ENCODE measurements at regions not wholly inside any gene's neighbourhood (a gene's known extent, or its start where the extent isn't known, plus 50 kb on each side); places are given as distances from the start of the nearest gene placed in this dataset.

GRCh38 chr3:178406206-178406605 lies 130.0 kb upstream of the KCNMB2 start:
- H3K4me3 ChIP-seq (ENCODE audit: low read length), result no peak overlapping the region
- no peaks in the 10 kb centered on the region for H4K20me1 ChIP-seq (ENCODE audit: insufficient read depth)
- no peaks in the 10 kb centered on the region for H3K9me3 ChIP-seq (ENCODE audit: low read length)
- no peaks in the 10 kb centered on the region for H3K9me2 ChIP-seq (ENCODE audit: insufficient read depth, low read length)
- no peak overlapping the region for H2AFZ ChIP-seq (ENCODE audit: low read depth, low read length)
- no peaks in the 10 kb centered on the region for H3K36me3 ChIP-seq (ENCODE audit: insufficient read depth, low read length)
- H3K27ac ChIP-seq (ENCODE audit: low read length), result no peak overlapping the region
- H3F3A ChIP-seq (ENCODE audit: insufficient read depth, low read length, poor library complexity, severe bottlenecking), result no peaks in the 10 kb centered on the region
- TF ChIP-seq MXI1 (conservative IDR thresholded peaks at IDR 0.05; ENCODE audit: poor library complexity, severe bottlenecking) (no peak), EP300 (conservative IDR thresholded peaks at IDR 0.05; ENCODE audit: poor library complexity, severe bottlenecking) (no peak), POLR2AphosphoS5 (IDR thresholded peaks at IDR 0.05) (no peak), EZH2 (IDR thresholded peaks at IDR 0.05; ENCODE audit: borderline replicate concordance, insufficient read depth, low read length, poor library complexity, severe bottlenecking) (no peak), SMC3 (conservative IDR thresholded peaks at IDR 0.05; ENCODE audit: poor library complexity) (no peak)
- TF ChIP-seq, protein P1, sequence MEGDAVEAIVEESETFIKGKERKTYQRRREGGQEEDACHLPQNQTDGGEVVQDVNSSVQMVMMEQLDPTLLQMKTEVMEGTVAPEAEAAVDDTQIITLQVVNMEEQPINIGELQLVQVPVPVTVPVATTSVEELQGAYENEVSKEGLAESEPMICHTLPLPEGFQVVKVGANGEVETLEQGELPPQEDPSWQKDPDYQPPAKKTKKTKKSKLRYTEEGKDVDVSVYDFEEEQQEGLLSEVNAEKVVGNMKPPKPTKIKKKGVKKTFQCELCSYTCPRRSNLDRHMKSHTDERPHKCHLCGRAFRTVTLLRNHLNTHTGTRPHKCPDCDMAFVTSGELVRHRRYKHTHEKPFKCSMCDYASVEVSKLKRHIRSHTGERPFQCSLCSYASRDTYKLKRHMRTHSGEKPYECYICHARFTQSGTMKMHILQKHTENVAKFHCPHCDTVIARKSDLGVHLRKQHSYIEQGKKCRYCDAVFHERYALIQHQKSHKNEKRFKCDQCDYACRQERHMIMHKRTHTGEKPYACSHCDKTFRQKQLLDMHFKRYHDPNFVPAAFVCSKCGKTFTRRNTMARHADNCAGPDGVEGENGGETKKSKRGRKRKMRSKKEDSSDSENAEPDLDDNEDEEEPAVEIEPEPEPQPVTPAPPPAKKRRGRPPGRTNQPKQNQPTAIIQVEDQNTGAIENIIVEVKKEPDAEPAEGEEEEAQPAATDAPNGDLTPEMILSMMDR (IDR thresholded peaks at IDR 0.05; ENCODE audit: poor library complexity, severe bottlenecking), result no peak
- H3K4me2 ChIP-seq (ENCODE audit: low read length), result no peak overlapping the region
- no peaks in the 10 kb centered on the region for H3K79me2 ChIP-seq (replicated peaks; ENCODE audit: insufficient read depth, low read length)
- no peak overlapping the region for H3K9ac ChIP-seq (ENCODE audit: low read length)
- no peaks in the 10 kb centered on the region for H3K27me3 ChIP-seq (ENCODE audit: insufficient read depth, low read depth, low read length)

- no peaks in the 10 kb centered on the region for H3F3A ChIP-seq (ENCODE audit: insufficient read depth, low read length, poor library complexity, severe bottlenecking)
- no peaks in the 10 kb centered on the region for H3K9me3 ChIP-seq (ENCODE audit: low read length)
- no peaks in the 10 kb centered on the region for H3K27me3 ChIP-seq (ENCODE audit: insufficient read depth, low read depth, low read length)
- H3K27ac ChIP-seq (ENCODE audit: low read length), result no peak overlapping the region
- H3K36me3 ChIP-seq (ENCODE audit: insufficient read depth, low read length), result no peaks in the 10 kb centered on the region
- no peak overlapping the region for H3K9ac ChIP-seq (ENCODE audit: low read length)
- no peak overlapping the region for H2AFZ ChIP-seq (ENCODE audit: low read depth, low read length)
- TF ChIP-seq, protein P1 (IDR thresholded peaks at IDR 0.05; ENCODE audit: poor library complexity, severe bottlenecking), result no peak
- TF ChIP-seq EP300 (conservative IDR thresholded peaks at IDR 0.05; ENCODE audit: poor library complexity, severe bottlenecking) (no peak), MXI1 (conservative IDR thresholded peaks at IDR 0.05; ENCODE audit: poor library complexity, severe bottlenecking) (no peak), POLR2AphosphoS5 (IDR thresholded peaks at IDR 0.05) (no peak), RAD21 (conservative IDR thresholded peaks at IDR 0.05) (no peak), TAF1 (IDR thresholded peaks at IDR 0.05; ENCODE audit: low read depth) (no peak), EZH2 (IDR thresholded peaks at IDR 0.05; ENCODE audit: borderline replicate concordance, insufficient read depth, low read length, poor library complexity, severe bottlenecking) (no peak), SMC3 (conservative IDR thresholded peaks at IDR 0.05; ENCODE audit: poor library complexity) (no peak)
- TF ChIP-seq, protein P2, sequence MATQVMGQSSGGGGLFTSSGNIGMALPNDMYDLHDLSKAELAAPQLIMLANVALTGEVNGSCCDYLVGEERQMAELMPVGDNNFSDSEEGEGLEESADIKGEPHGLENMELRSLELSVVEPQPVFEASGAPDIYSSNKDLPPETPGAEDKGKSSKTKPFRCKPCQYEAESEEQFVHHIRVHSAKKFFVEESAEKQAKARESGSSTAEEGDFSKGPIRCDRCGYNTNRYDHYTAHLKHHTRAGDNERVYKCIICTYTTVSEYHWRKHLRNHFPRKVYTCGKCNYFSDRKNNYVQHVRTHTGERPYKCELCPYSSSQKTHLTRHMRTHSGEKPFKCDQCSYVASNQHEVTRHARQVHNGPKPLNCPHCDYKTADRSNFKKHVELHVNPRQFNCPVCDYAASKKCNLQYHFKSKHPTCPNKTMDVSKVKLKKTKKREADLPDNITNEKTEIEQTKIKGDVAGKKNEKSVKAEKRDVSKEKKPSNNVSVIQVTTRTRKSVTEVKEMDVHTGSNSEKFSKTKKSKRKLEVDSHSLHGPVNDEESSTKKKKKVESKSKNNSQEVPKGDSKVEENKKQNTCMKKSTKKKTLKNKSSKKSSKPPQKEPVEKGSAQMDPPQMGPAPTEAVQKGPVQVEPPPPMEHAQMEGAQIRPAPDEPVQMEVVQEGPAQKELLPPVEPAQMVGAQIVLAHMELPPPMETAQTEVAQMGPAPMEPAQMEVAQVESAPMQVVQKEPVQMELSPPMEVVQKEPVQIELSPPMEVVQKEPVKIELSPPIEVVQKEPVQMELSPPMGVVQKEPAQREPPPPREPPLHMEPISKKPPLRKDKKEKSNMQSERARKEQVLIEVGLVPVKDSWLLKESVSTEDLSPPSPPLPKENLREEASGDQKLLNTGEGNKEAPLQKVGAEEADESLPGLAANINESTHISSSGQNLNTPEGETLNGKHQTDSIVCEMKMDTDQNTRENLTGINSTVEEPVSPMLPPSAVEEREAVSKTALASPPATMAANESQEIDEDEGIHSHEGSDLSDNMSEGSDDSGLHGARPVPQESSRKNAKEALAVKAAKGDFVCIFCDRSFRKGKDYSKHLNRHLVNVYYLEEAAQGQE (IDR thresholded peaks at IDR 0.05; ENCODE audit: borderline replicate concordance), result no peak
- H3K79me2 ChIP-seq (replicated peaks; ENCODE audit: insufficient read depth, low read length), result no peaks in the 10 kb centered on the region
- H3K4me2 ChIP-seq (ENCODE audit: low read length), result no peak overlapping the region
- H4K20me1 ChIP-seq (ENCODE audit: insufficient read depth), result no peaks in the 10 kb centered on the region
- H3K9me2 ChIP-seq (ENCODE audit: insufficient read depth, low read length), result no peaks in the 10 kb centered on the region
- no peak overlapping the region for H3K4me3 ChIP-seq (ENCODE audit: low read length)
These were observed 120.9 kb upstream of the KCNMB2 start for GRCh38 chr3:178415384-178415783.

All from neural cell (in vitro differentiated cells).